GM23338 (cell line): ENCODE measurements at regions not wholly inside any gene's neighbourhood (a gene's known extent, or its start where the extent isn't known, plus 50 kb on each side); places are given as distances from the start of the nearest gene placed in this dataset.

Experiments
- ATAC-seq: fragments of 200-7000 bp; cut with Tn5 transposase; 3 replicates; pipeline ENCODE4 v1.9.1; 2020
- DNase-seq: peaks from one replicate; pipeline ENCODE4 v3.0.0-alpha.2; 2015; ENCODE audit warnings: low spot score
- H2AFZ ChIP-seq: fragments of 200-600 bp; sonication (generic); 2 replicates; pipeline ENCODE4 v1.8.0; 2016; ENCODE audit warnings: antibody characterized with exemption, mild to moderate bottlenecking, moderate library complexity
- H3F3A ChIP-seq: fragments of 200-600 bp; sonication (generic); replicated peaks from 2 replicates; pipeline ENCODE4 v1.8.0; 2017; ENCODE audit warnings: antibody characterized with exemption, mixed run types, low read depth
- H3K27ac ChIP-seq: fragments of 200-600 bp; sonication (generic); 2 replicates; pipeline ENCODE4 v1.6.1; 2016; ENCODE audit warnings: low read depth
- H3K27me3 ChIP-seq: fragments of 200-600 bp; sonication (generic); 2 replicates; pipeline ENCODE4 v1.8.0; 2016; ENCODE audit warnings: mild to moderate bottlenecking, mixed run types, moderate library complexity; ENCODE audit not compliant: insufficient read depth
- H3K36me3 ChIP-seq: fragments of 200-600 bp; sonication (generic); 2 replicates; pipeline ENCODE4 v1.8.0; 2016; ENCODE audit warnings: mild to moderate bottlenecking; ENCODE audit not compliant: insufficient read depth
- H3K4me1 ChIP-seq: fragments of 200-600 bp; sonication (generic); 2 replicates; pipeline ENCODE4 v1.8.0; 2016; ENCODE audit warnings: mild to moderate bottlenecking, moderate library complexity; ENCODE audit not compliant: insufficient read depth
- H3K4me2 ChIP-seq: fragments of 200-600 bp; sonication (generic); 2 replicates; pipeline ENCODE4 v1.7.1; 2017; ENCODE audit warnings: mixed run types
- H3K4me3 ChIP-seq: fragments of 200-600 bp; sonication (generic); 2 replicates; pipeline ENCODE4 v1.6.1; 2016; ENCODE audit warnings: mixed run types
- H3K79me2 ChIP-seq: fragments of 200-600 bp; sonication (generic); replicated peaks from 2 replicates; pipeline ENCODE4 v1.8.0; 2017; ENCODE audit warnings: mild to moderate bottlenecking; ENCODE audit not compliant: insufficient read depth
- H3K9me2 ChIP-seq: fragments of 200-600 bp; sonication (generic); 2 replicates; pipeline ENCODE4 v1.8.0; 2017; ENCODE audit not compliant: insufficient read depth
- H4K20me1 ChIP-seq: fragments of 200-600 bp; sonication (generic); replicated peaks from 2 replicates; pipeline ENCODE4 v1.8.0; 2017; ENCODE audit warnings: mild to moderate bottlenecking; ENCODE audit not compliant: insufficient read depth
- H3K27ac Mint-ChIP-seq: 2 replicates; pipeline ENCODE4 v1.8.0; 2020; ENCODE audit warnings: inconsistent platforms, mild to moderate bottlenecking, moderate library complexity, mixed read lengths
- H3K27me3 Mint-ChIP-seq: 3 replicates; pipeline ENCODE4 v1.8.0; 2022; ENCODE audit warnings: low read depth, mild to moderate bottlenecking, moderate library complexity, mixed read lengths, inconsistent platforms; ENCODE audit not compliant: insufficient read depth, poor library complexity
- H3K36me3 Mint-ChIP-seq: 3 replicates; pipeline ENCODE4 v1.8.0; 2021; ENCODE audit warnings: low read depth, mild to moderate bottlenecking, inconsistent platforms, moderate library complexity, mixed read lengths
- H3K4me1 Mint-ChIP-seq: 3 replicates; pipeline ENCODE4 v1.8.0; 2020; ENCODE audit warnings: mild to moderate bottlenecking, inconsistent platforms, mixed read lengths
- H3K4me3 Mint-ChIP-seq: 3 replicates; pipeline ENCODE4 v1.8.0; 2021; ENCODE audit warnings: moderate library complexity, mild to moderate bottlenecking, inconsistent platforms, mixed read lengths
- H3K9me3 Mint-ChIP-seq: 3 replicates; pipeline ENCODE4 v1.8.0; 2020; ENCODE audit warnings: moderate library complexity, mild to moderate bottlenecking, inconsistent platforms, mixed read lengths
- CREB1 ChIP-seq: fragments of 250-450 bp; sonication (Bioruptor Pico); IDR thresholded peaks from 2 replicates; pipeline ENCODE4 v1.5.0; 2020; ENCODE audit warnings: low read depth, mild to moderate bottlenecking, moderate library complexity
- EZH2 ChIP-seq: fragments of 200-600 bp; sonication (generic); IDR thresholded peaks from one replicate; pipeline ENCODE4 v1.8.0; 2017; ENCODE audit warnings: antibody characterized with exemption, mild to moderate bottlenecking, low read depth; ENCODE audit not compliant: unreplicated experiment
- JUNB ChIP-seq: IDR thresholded peaks from one replicate; pipeline ENCODE4 v1.6.1; 2016; ENCODE audit warnings: antibody characterized with exemption; ENCODE audit not compliant: unreplicated experiment
- ZNF114 ChIP-seq: fragments of 250-450 bp; sonication (Bioruptor Pico); IDR thresholded peaks from 2 replicates; pipeline ENCODE4 v1.5.0; 2020; ENCODE audit warnings: mild to moderate bottlenecking, moderate library complexity
- ZNF331 ChIP-seq: fragments of 250-450 bp; sonication (Bioruptor Pico); IDR thresholded peaks from 2 replicates; pipeline ENCODE4 v1.5.0; 2020; ENCODE audit warnings: low read depth, mild to moderate bottlenecking, moderate library complexity
- ZNF462 ChIP-seq: fragments of 250-450 bp; sonication (Bioruptor Pico); IDR thresholded peaks from 2 replicates; pipeline ENCODE4 v1.5.0; 2020; ENCODE audit warnings: mild to moderate bottlenecking, moderate library complexity

GRCh38 chr7:138377306-138377705 is 82.8 kb upstream of the TRIM24 start:
- ATAC-seq = no peak
- no peaks in the 10 kb centered on the region for H3K4me1 Mint-ChIP-seq
- no peaks in the 10 kb centered on the region for H3K27me3 Mint-ChIP-seq

More at GRCh38 chr7:138377306-138377705, 82.8 kb upstream of the TRIM24 start:
- Histone ChIP-seq H3K4me1 (no peaks in the 10 kb centered on the region), H2AFZ (peak overlapping the region; percentile 63; the same call in 1 of the 2 replicates), H3K79me2 (no peaks in the 10 kb centered on the region), H3K9me2 (no peaks in the 10 kb centered on the region), H4K20me1 (no peaks in the 10 kb centered on the region), H3K4me2 (no peak overlapping the region), H3K27me3 (no peaks in the 10 kb centered on the region), H3F3A (no peaks in the 10 kb centered on the region), H3K36me3 (no peaks in the 10 kb centered on the region), H3K4me3 (no peak overlapping the region), H3K27ac (no peak overlapping the region)
- H3K4me3 Mint-ChIP-seq = no peak overlapping the region
- H3K36me3 Mint-ChIP-seq = peaks cover 8% of the 10 kb centered on the region
- H3K27ac Mint-ChIP-seq = no peak overlapping the region
- no peak for TF ChIP-seq ZNF462 (CRISPR knock-in tag)
- TF ChIP-seq CREB1 = no peak
- TF ChIP-seq ZNF331 (CRISPR knock-in tag) = no peak
- no peak for TF ChIP-seq ZNF114 (CRISPR knock-in tag)
- TF ChIP-seq JUNB = no peak
- TF ChIP-seq EZH2 = no peak
- DNase-seq = no peak
- peaks cover 5% of the 10 kb centered on the region for H3K9me3 Mint-ChIP-seq
